Thoracic aorta (tissue), 2 donors: ENCODE measurements at regions not wholly inside any gene's neighbourhood (a gene's known extent, or its start where the extent isn't known, plus 50 kb on each side); places are given as distances from the start of the nearest gene placed in this dataset.

ENCODE experiments used
- ATAC-seq: fragments of 150-250 bp; one replicate; pipeline ENCODE4 v1.8.0; 2017; ENCODE audit warnings: low read depth; ENCODE audit not compliant: insufficient number of reproducible peaks, low FRiP score
- DNase-seq: peaks from one replicate; pipeline ENCODE4 v3.0.0-alpha.2; 2020; ENCODE audit warnings: low spot score
- H3K27ac ChIP-seq, 2 donors: fragments of 200-600 bp; sonication (generic); 1 replicate in 1 of 2; 2 replicates in 1 of 2; pipeline ENCODE4 v1.5.1; 2016; ENCODE audit warnings: mild to moderate bottlenecking in 2 of 2, moderate library complexity in 2 of 2
- H3K27me3 ChIP-seq: fragments of 200-600 bp; sonication (generic); replicated peaks from 2 replicates; pipeline ENCODE4 v1.6.0; 2016; ENCODE audit warnings: mild to moderate bottlenecking; ENCODE audit not compliant: insufficient read depth
- H3K36me3 ChIP-seq: fragments of 200-600 bp; sonication (generic); one replicate; pipeline ENCODE4 v1.5.1; 2016
- H3K4me1 ChIP-seq, 2 donors: fragments of 200-600 bp; sonication (generic); 1 replicate in 1 of 2; 2 replicates in 1 of 2; pipeline versions ENCODE4 v1.5.1 to v1.6.0; 2016; ENCODE audit warnings: low read depth in 2 of 2, mild to moderate bottlenecking in 1 of 2; ENCODE audit not compliant: control insufficient read depth in 1 of 2
- H3K4me3 ChIP-seq: fragments of 200-600 bp; sonication (generic); 2 replicates; pipeline ENCODE4 v1.5.1; 2016; ENCODE audit warnings: mild to moderate bottlenecking
- H3K9me3 ChIP-seq: fragments of 200-600 bp; sonication (generic); 2 replicates; pipeline ENCODE4 v1.5.1; 2016
- TF ChIP-seq, protein P1 (sequence below): fragments of 200-600 bp; sonication (generic); IDR thresholded peaks from one replicate; pipeline ENCODE4 v1.5.1; 2019; ENCODE audit warnings: antibody characterized with exemption

DNA sequence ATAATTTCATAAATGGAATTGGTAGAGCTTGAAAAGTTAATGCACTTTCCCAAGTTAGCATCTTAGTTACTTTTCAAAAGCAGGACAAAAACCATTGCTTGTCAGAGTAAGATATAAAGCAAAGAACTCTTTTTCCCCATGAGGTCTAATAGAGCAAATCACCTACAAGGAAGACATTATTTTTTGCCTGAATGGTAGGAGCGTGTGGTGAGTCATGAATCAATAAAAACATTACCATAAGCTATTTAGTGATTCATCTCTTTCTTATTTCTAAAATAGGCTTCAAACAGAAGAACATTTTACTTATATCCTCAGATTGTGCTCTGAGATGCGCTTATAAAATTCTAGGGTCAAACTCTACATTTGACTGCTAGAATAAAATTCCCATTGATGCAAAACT lies 109.4 kb upstream of the GPRIN3 start:
- no peak overlapping the region for H3K27ac ChIP-seq
- ATAC-seq = no peak
- DNase-seq = no peak
- no peaks in the 10 kb centered on the region for H3K36me3 ChIP-seq
- H3K9me3 ChIP-seq = no peaks in the 10 kb centered on the region
- H3K27me3 ChIP-seq = no peaks in the 10 kb centered on the region
- no peak overlapping the region for H3K4me3 ChIP-seq
- no peaks in the 10 kb centered on the region for H3K4me1 ChIP-seq
- TF ChIP-seq, protein P1, sequence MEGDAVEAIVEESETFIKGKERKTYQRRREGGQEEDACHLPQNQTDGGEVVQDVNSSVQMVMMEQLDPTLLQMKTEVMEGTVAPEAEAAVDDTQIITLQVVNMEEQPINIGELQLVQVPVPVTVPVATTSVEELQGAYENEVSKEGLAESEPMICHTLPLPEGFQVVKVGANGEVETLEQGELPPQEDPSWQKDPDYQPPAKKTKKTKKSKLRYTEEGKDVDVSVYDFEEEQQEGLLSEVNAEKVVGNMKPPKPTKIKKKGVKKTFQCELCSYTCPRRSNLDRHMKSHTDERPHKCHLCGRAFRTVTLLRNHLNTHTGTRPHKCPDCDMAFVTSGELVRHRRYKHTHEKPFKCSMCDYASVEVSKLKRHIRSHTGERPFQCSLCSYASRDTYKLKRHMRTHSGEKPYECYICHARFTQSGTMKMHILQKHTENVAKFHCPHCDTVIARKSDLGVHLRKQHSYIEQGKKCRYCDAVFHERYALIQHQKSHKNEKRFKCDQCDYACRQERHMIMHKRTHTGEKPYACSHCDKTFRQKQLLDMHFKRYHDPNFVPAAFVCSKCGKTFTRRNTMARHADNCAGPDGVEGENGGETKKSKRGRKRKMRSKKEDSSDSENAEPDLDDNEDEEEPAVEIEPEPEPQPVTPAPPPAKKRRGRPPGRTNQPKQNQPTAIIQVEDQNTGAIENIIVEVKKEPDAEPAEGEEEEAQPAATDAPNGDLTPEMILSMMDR = no peak

- TF ChIP-seq, protein P1 = no peak
- ATAC-seq (no peak), DNase-seq (no peak)
- Histone ChIP-seq H3K27me3 (no peaks in the 10 kb centered on the region), H3K4me1 (no peaks in the 10 kb centered on the region), H3K36me3 (no peaks in the 10 kb centered on the region), H3K4me3 (no peak overlapping the region), H3K27ac (no peak overlapping the region), H3K9me3 (no peaks in the 10 kb centered on the region)
Measured at GRCh38 chr4:89413518-89413917, 105.9 kb upstream of the GPRIN3 start.

DNA sequence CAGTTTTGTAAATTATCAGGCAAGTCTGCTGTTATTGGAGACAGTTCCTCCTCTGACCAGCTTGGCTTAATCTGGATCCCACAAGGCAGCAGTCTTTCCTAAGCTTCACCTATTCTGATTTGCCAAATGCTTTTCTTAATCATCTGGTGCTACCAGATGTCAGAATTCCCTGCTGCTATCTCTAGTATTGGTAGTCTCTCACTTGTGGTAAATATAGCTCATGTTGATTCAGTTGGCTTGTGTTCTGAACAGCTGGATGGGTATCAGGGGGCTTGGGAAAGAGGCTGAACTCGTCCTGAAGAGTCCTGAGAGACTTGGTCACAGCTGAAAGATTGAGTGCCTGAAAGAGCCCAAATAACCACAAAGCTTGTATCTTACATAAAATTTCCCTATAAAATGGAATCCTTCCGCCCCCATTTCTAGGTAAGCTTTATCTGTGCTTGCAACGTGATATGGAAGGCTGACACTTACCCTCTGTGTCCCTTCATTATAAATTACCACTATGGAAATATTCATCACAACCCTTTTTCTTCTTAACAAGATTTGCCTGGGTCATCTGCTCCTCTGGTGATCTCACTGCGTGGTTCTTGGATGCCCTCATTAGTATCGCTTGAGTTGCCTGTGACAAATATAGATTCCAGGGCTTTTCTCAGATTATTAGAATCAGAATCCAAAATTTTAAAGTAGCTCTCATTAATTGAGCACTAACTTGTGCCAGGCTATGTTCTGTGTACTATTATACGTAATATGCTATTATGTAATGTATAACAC lies 104.1 kb upstream of the GPRIN3 start:
- H3K4me3 ChIP-seq = no peak overlapping the region
- ATAC-seq (no peak), DNase-seq (no peak)
- no peak overlapping the region for H3K27ac ChIP-seq
- no peaks in the 10 kb centered on the region for H3K36me3 ChIP-seq
- TF ChIP-seq, protein P1 = no peak
- H3K9me3 ChIP-seq = no peaks in the 10 kb centered on the region
- no peaks in the 10 kb centered on the region for H3K27me3 ChIP-seq
- no peaks in the 10 kb centered on the region for H3K4me1 ChIP-seq

DNA sequence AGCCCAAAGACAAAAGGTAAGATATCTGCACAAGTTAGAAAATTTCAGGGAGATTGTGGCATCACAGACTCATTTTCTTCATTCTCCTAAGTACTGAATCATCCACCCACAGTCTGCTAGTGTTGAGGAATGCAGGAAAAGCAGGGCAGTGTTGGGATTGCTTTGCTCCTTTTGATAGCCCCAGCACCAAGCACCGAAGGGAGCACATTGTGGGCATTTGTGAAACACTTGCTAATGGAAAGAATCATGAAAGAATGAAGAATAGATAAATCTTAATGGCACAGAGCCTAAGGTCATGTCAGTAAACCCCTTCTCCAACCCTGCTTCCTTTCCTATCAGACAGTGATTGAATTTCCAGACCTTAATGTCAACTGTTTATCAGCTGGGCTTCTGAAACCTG lies 103.1 kb upstream of the GPRIN3 start:
- Histone ChIP-seq H3K27ac (no peak overlapping the region), H3K9me3 (no peaks in the 10 kb centered on the region), H3K4me1 (no peaks in the 10 kb centered on the region), H3K4me3 (no peak overlapping the region), H3K27me3 (no peaks in the 10 kb centered on the region), H3K36me3 (no peaks in the 10 kb centered on the region)
- DNase-seq = no peak
- ATAC-seq = no peak
- TF ChIP-seq, protein P1 = no peak

DNA sequence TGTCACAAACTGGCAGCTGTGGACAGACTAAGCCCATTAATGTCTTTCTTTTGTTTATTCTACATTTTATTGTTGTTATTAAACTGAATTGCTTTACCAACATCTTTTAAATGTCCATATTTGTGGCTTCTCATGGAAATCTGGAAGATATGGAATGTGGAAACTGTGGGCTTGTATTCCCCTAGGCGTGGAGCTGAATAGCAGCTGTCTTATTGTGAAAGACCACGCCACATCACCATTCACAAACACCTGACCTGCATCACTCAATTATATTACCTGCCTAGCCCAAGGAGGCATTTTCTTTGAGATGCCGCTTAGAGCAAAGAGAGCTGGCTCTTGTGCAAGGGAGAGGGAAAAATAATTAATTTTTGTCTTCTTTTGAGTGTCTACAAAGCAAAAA lies 96.9 kb upstream of the GPRIN3 start:
- no peak for ATAC-seq
- H3K36me3 ChIP-seq = no peaks in the 10 kb centered on the region
- H3K27me3 ChIP-seq = no peaks in the 10 kb centered on the region
- DNase-seq = no peak
- TF ChIP-seq, protein P1 = no peak
- H3K27ac ChIP-seq = no peak overlapping the region
- peaks cover 0 to 7% of the 10 kb centered on the region in 2 donors for H3K4me1 ChIP-seq
- no peaks in the 10 kb centered on the region for H3K9me3 ChIP-seq
- H3K4me3 ChIP-seq = no peak overlapping the region
